Calu3 (cell line): ENCODE measurements at regions not wholly inside any gene's neighbourhood (a gene's known extent, or its start where the extent isn't known, plus 50 kb on each side); places are given as distances from the start of the nearest gene placed in this dataset.

Experiments used
- BruUV-seq: library from RNA; stranded (reverse); fragments of 400-500 nt; replicated peaks from 2 replicates; lab custom pipeline; 2021; lab: Mats Ljungman, UMichigan
- CTCF ChIA-PET: fragments of 300-600 bp; sonication (Branson Sonifier 250); formaldehyde crosslinking; loops from one replicate; lab custom pipeline; 2022; ENCODE audit warnings: antibody characterized with exemption; lab: Charles Lee
- DNase-seq: peaks from one replicate; pipeline ENCODE4 v3.0.0; 2022
- H3K27ac Mint-ChIP-seq: one replicate; pipeline ENCODE4 v1.8.0; 2022; ENCODE audit warnings: mixed read lengths; ENCODE audit not compliant: unreplicated experiment
- H3K27me3 Mint-ChIP-seq: one replicate; pipeline ENCODE4 v1.8.0; 2022; ENCODE audit warnings: mixed read lengths; ENCODE audit not compliant: unreplicated experiment
- H3K36me3 Mint-ChIP-seq: one replicate; pipeline ENCODE4 v1.8.0; 2022; ENCODE audit warnings: mild to moderate bottlenecking, moderate library complexity, mixed read lengths; ENCODE audit not compliant: insufficient read depth, unreplicated experiment
- H3K4me1 Mint-ChIP-seq: one replicate; pipeline ENCODE4 v1.8.0; 2022; ENCODE audit warnings: mild to moderate bottlenecking, low read depth, mixed read lengths; ENCODE audit not compliant: unreplicated experiment
- H3K4me3 Mint-ChIP-seq: one replicate; pipeline ENCODE4 v1.8.0; 2022; ENCODE audit warnings: mild to moderate bottlenecking, low read depth, moderate library complexity, mixed read lengths; ENCODE audit not compliant: unreplicated experiment
- H3K9me3 Mint-ChIP-seq: one replicate; pipeline ENCODE4 v1.8.0; 2022; ENCODE audit warnings: low read depth, mixed read lengths; ENCODE audit not compliant: unreplicated experiment
- intact Hi-C: fragments of 100-400 bp; cut with micrococcal nuclease; formaldehyde crosslinking; loops from one replicate; pipeline ENCODE4 v1.10.0; 2022; ENCODE audit not compliant: unreplicated experiment
- TF ChIP-seq, protein P1 (sequence below): fragments of 200-600 bp; IDR thresholded peaks from one replicate; pipeline ENCODE4 v1.8.0; 2022; ENCODE audit warnings: antibody characterized with exemption; ENCODE audit not compliant: unreplicated experiment

DNA sequence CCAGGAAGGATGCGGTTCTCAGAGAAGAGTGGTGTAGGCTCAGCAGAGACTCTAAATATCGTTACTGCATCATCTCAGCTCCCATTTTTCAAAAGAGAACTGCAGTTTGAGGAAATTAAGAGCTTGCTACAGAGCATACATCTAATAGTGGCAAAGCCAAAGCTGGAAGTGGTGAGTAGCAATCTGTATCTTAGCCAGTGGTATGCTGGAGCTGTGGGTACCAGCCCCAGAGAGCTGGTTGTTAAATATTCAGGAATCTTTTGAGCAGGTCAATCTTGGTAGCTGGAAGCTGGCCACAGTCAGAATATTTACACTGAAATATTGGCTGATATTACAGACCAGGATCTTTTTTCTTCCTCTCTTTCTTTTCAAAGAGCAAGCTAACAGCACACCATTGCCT is 88.4 kb upstream of the STEAP1B start:
- H3K27me3 Mint-ChIP-seq, result no peaks in the 10 kb centered on the region
- CTCF ChIA-PET, result interaction anchor here (0.7 to 6.7 kb wide), 7 partner anchors 11 to 1171 kb away, joined by 3 to 60 read pairs (median 4); partner anchors contain the start of gene IL6
- peaks cover 9% of the 10 kb centered on the region for H3K9me3 Mint-ChIP-seq
- peaks cover 62% of the 10 kb centered on the region for H3K4me1 Mint-ChIP-seq
- TF ChIP-seq, protein P1, sequence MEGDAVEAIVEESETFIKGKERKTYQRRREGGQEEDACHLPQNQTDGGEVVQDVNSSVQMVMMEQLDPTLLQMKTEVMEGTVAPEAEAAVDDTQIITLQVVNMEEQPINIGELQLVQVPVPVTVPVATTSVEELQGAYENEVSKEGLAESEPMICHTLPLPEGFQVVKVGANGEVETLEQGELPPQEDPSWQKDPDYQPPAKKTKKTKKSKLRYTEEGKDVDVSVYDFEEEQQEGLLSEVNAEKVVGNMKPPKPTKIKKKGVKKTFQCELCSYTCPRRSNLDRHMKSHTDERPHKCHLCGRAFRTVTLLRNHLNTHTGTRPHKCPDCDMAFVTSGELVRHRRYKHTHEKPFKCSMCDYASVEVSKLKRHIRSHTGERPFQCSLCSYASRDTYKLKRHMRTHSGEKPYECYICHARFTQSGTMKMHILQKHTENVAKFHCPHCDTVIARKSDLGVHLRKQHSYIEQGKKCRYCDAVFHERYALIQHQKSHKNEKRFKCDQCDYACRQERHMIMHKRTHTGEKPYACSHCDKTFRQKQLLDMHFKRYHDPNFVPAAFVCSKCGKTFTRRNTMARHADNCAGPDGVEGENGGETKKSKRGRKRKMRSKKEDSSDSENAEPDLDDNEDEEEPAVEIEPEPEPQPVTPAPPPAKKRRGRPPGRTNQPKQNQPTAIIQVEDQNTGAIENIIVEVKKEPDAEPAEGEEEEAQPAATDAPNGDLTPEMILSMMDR, result no peak
- DNase-seq, result no peak
- H3K36me3 Mint-ChIP-seq, result peaks cover 18% of the 10 kb centered on the region
- H3K4me3 Mint-ChIP-seq, result no peak overlapping the region
- intact Hi-C loops, result loop anchor here (5.0 kb wide), 1 partner anchor 59 kb away; no protein-coding TSS in a partner anchor
- no TSS peak for BruUV-seq
- peak overlapping the region; percentile 93 for H3K27ac Mint-ChIP-seq

DNA sequence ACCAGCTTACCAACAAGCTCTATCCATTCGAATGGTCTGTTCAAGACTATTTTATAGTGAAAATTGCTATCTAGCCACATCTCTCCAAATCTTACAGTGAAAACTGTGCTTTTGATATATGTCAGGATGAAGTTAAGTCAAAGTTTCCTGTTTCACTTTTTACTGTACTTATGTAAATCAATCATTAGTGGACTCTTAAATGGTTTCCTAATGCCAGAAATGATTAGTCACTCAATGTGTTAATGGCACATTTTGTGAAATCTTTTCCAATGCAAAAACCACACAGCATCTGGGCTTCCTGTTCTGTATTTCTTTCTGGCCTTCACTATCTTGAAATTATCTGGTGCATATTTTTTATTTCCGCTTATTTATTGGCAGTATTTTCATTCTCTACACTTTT is 87.3 kb upstream of the STEAP1B start:
- peak overlapping the region; percentile 93 for H3K27ac Mint-ChIP-seq
- H3K27me3 Mint-ChIP-seq, result no peaks in the 10 kb centered on the region
- H3K36me3 Mint-ChIP-seq, result peaks cover 27% of the 10 kb centered on the region
- peaks cover 4% of the 10 kb centered on the region for H3K9me3 Mint-ChIP-seq
- BruUV-seq, result no TSS peak
- TF ChIP-seq, protein P1, result no peak
- CTCF ChIA-PET, result interaction anchor here (1.0 to 6.7 kb wide), 7 partner anchors 10 to 140 kb away, joined by 3 to 60 read pairs (median 14); partner anchors contain the start of gene IL6
- peaks cover 73% of the 10 kb centered on the region for H3K4me1 Mint-ChIP-seq
- H3K4me3 Mint-ChIP-seq, result peak overlapping the region; percentile 44
- no peak for DNase-seq
- intact Hi-C loops, result loop anchor here (1.0 to 5.0 kb wide), 3 partner anchors 60 to 139 kb away; no protein-coding TSS in a partner anchor

DNA sequence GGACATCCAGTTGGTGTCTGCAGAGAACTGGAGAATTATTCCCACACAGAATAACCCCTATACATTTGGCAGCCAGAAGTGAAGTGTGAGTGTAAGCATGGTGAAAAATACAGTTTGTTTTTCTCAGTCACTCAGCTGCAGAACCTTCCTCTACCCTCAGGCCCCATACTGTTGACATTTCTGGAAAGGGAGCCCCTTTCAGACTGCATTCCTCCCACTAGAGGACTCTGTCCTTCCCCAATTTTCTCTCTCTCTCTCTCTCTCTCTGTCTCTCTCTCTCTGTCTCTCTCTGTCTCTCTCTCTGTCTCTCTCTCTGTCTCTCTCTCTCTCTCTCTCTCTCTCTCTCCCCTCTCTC is 86.8 kb upstream of the STEAP1B start:
- H3K36me3 Mint-ChIP-seq, result peaks cover 28% of the 10 kb centered on the region
- no peaks in the 10 kb centered on the region for H3K27me3 Mint-ChIP-seq
- TF ChIP-seq, protein P1, result peak; percentile 31
- DNase-seq, result peak; percentile 75
- peak overlapping the region; percentile 93 for H3K27ac Mint-ChIP-seq
- CTCF ChIA-PET, result interaction anchor here (0.7 to 6.7 kb wide), 11 partner anchors 9 to 143 kb away, joined by 3 to 60 read pairs (median 8); partner anchors contain the start of gene IL6
- intact Hi-C loops, result loop anchor here (1.0 to 5.0 kb wide), 4 partner anchors 25 to 140 kb away; no protein-coding TSS in a partner anchor
- peak overlapping the region; percentile 44 for H3K4me3 Mint-ChIP-seq
- peaks cover 78% of the 10 kb centered on the region for H3K4me1 Mint-ChIP-seq
- no TSS peak for BruUV-seq
- peaks cover 2% of the 10 kb centered on the region for H3K9me3 Mint-ChIP-seq

GRCh38 chr7:22586101-22586785 is 86.3 kb upstream of the STEAP1B start:
- TF ChIP-seq, protein P1, result no peak
- no TSS peak for BruUV-seq
- peaks cover 30% of the 10 kb centered on the region for H3K36me3 Mint-ChIP-seq
- CTCF ChIA-PET, result interaction anchor here (0.7 to 6.7 kb wide), 13 partner anchors 9 to 143 kb away, joined by 3 to 60 read pairs (median 7); partner anchors contain the start of gene IL6
- H3K9me3 Mint-ChIP-seq, result no peaks in the 10 kb centered on the region
- peak overlapping the region; percentile 44 for H3K4me3 Mint-ChIP-seq
- H3K27ac Mint-ChIP-seq, result peak overlapping the region; percentile 93
- H3K27me3 Mint-ChIP-seq, result no peaks in the 10 kb centered on the region
- H3K4me1 Mint-ChIP-seq, result peaks cover 83% of the 10 kb centered on the region
- DNase-seq, result peak; percentile 34
- intact Hi-C loops, result loop anchor here (1.0 to 5.0 kb wide), 3 partner anchors 25 to 83 kb away; no protein-coding TSS in a partner anchor
